Kidney capillary endothelial cell (primary cell): ENCODE measurements at regions not wholly inside any gene's neighbourhood (a gene's known extent, or its start where the extent isn't known, plus 50 kb on each side); places are given as distances from the start of the nearest gene placed in this dataset.
"Not testable (repeated sequence)": the region's sequence is repeated elsewhere in the genome, so short reads cannot be mapped to it uniquely, and the experiment has no call there.

Source experiments
- DNase-seq: peaks from one replicate; pipeline ENCODE4 v3.0.0-alpha.2; 2018; ENCODE audit warnings: low spot score

DNA sequence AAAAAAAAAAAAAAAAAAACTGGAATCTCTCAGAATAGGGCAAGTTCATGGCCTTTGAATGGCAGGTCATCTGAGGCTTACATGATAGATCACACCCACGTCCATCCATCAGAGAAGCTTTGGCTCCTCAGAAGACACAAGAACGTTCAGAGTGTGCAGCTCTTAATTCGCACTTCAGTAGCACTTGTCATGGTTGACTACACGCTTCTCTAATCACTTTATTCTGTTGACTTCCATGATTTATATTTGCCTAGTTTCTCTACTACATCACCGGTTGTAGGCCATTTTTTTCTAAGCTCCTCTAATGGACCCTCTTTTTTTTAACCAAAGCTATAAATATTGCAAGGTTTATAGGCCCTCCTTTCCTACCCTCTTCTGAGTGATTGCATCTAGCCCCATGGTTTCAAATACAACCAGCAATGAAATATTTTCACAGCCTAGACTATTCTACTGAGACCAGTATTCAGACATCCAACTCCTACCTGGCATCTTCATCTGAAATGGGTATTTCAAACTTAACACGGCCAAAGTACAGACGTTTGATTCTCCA lies 305.4 kb upstream of the CELF2 start:
- DNase-seq = no peak

DNA sequence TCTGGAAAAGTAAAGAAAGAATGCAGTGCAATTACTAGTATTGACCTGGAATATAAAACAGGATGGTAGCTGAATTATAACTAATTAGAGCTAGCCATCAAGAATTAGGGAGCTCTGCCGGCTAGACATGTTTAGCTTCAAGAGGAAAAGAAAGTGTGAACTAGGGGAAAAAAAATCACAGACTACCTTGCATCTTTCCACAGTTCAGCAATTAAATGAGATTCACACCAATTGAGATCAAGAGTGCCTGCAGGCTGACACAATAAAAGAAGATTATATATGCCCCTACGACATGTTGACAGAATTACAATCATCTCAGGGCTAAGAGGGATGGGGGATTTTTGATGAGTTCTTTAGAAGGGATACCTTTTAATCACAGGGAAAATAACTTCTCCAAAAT lies 303.3 kb upstream of the CELF2 start:
- no peak for DNase-seq

DNA sequence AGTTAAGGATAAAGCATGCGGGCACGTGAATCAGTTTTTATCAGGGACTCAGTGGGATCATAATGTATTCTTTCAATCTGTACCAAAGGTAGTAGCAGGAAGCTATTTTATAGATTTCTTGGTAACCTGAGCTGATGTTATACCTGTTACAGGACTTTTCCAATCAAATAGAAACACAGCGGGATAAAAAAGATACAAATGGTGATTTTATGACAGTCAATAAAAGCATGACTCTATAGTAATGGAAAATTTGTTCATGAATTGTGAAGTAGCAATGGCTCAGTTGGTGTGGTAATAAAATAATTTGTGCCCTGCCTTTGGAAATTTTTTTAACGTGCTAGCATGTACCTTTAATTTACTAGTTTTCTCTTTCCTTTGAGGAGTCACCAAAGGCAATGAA lies 300.7 kb upstream of the CELF2 start:
- DNase-seq = no peak

- no peak for DNase-seq
Measured at GRCh38 chr10:10722422-10722821, 295.2 kb upstream of the CELF2 start.

- DNase-seq = no peak
Measured at GRCh38 chr10:10725196-10725595, 292.5 kb upstream of the CELF2 start.

DNA sequence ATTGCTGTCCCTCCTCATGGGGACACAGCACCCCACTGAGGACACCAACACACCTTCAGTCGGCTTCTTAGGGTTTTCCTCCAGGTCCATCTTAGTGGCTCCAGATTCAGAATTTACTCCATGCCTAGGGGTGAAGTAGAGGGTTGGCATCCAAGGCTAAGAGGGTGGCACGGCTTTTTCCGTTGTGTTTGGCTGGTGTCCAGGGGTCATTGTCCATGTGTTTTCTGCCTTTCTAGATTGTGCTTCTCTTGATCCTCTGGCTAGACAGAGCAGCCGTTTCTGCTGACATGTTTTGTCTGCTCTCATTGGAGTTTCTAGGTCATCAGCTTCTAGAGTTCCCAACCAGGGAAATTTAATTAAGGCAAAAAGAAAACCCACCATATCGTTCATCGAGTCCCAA lies 291.6 kb upstream of the CELF2 start:
- no peak for DNase-seq

GRCh38 chr10:10727411-10727810 lies 290.3 kb upstream of the CELF2 start:
- not testable (repeated sequence) for DNase-seq

DNA sequence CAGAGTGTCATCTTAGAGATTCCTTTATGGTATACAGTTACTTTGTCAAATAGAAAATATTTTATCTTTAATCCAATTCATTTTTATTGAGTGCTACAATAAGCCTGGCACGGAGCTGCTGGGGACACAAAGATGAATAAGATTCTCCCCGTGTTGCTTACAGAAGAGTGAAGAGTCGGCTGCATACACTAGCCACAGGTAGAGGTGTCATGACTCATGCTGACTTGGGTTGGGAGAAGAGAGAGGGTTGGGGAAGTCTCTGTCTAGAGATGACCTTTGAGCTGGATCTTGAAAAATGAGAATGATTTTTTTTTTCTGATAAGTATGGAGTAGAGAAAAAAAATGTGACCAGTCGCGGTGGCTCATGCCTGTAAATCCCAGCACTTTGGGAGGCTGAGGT lies 289.9 kb upstream of the CELF2 start:
- DNase-seq = no peak

- no peak for DNase-seq
Measured at GRCh38 chr10:10730471-10731043, 287.1 kb upstream of the CELF2 start.

- DNase-seq = no peak
Measured at GRCh38 chr10:10731366-10731765, 286.3 kb upstream of the CELF2 start.

GRCh38 chr10:10734356-10735064 lies 283.2 kb upstream of the CELF2 start:
- DNase-seq = no peak

GRCh38 chr10:10745291-10745690 lies 272.4 kb upstream of the CELF2 start:
- no peak for DNase-seq

GRCh38 chr10:10755490-10755889 lies 262.2 kb upstream of the CELF2 start:
- DNase-seq = no peak

DNA sequence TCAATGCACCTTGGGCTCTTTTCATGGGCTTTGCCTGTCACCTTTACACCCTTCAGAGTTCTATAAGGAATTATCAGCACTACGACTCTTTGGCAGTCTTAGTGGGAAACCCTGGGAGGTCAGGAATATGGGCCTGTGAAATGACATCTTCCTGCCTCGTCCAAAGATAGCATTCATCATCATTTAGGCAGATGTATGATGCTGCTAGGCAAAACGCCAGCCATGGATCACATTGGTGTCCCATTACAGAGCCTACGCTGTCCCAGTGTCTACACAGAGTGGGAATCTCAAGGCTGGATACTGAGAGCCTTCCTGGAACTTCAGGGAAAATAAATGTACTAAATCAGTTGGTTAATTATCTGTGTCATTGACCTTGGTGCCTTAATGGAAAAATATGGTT lies 259.4 kb upstream of the CELF2 start:
- no peak for DNase-seq

- not testable (repeated sequence) for DNase-seq
Measured at GRCh38 chr10:10759806-10760205, 257.9 kb upstream of the CELF2 start.

GRCh38 chr10:10765017-10765416 lies 252.7 kb upstream of the CELF2 start:
- no peak for DNase-seq

DNA sequence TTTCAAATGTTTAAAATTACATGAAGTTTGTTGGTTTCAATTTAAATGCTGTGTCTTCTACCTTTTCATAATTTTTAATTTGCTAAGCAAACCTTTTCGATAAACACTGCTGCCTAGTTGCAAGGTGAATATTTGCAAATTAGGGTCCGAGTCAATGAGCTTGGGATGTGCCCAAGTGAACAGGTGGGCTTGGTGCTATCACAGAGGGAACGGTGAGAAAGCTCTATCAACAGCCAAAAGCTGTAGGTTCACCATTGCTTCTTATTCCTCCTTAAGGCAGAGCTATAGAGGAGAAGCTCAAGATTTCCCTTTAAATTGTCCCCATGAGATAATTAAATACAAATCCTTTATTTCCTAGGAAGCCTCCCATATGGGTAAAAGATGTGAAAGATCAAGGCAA lies 245.3 kb upstream of the CELF2 start:
- no peak for DNase-seq

- no peak for DNase-seq
Measured at GRCh38 chr10:10772874-10773508, 244.7 kb upstream of the CELF2 start.

- DNase-seq = no peak
Measured at GRCh38 chr10:10774416-10774815, 243.3 kb upstream of the CELF2 start.

GRCh38 chr10:10776363-10776762 lies 241.3 kb upstream of the CELF2 start:
- no peak for DNase-seq

- no peak for DNase-seq
Measured at GRCh38 chr10:10777279-10777678, 240.4 kb upstream of the CELF2 start.

DNA sequence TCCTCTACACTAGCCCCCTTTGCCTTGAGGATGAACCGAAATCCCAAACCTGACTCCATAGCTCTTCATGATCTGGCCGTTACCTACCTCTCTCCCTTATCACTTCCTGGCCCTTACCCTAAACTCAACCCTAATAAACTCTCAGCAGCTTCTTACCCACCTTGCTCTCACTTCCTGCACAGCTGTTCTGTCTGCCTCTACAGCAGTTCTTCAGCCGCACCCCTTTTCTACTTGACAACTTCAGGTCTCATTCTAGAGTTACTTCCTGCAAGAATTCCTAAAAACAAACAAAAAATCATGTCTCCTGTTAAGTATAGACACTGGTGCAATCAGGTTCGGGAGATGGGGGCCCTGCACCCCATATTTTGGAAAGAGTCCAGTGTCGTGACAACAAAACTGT lies 239.9 kb upstream of the CELF2 start:
- no peak for DNase-seq

DNA sequence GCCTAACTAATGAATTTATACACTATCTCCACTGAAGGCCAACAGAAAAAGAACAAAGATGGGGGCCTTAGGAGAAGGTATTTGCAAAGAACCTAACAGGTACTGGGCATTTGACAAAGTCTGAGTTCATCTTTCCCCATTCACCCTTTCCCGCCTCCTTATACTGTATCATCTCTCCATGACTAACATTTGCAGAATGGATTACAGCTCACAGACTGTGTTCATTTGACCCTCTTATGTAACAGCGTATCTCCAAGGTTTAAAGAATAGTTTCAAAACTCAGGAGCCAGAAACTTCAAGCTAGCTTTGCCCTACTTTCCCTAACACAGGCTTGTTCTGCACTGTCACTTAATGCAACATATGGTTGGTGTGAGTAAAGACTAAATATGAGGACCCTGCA lies 238.7 kb upstream of the CELF2 start:
- DNase-seq = no peak
